Breast epithelium (tissue), 4 donors: ENCODE measurements at regions not wholly inside any gene's neighbourhood (a gene's known extent, or its start where the extent isn't known, plus 50 kb on each side); places are given as distances from the start of the nearest gene placed in this dataset.
A peak's percentile ranks its signal among the peaks of the same experiment; 100 is the strongest.

Experiments
- DNase-seq, 2 donors: peaks; one replicate each; pipeline ENCODE4 v3.0.0-alpha.2; 2019; ENCODE audit warnings: low spot score in 2 of 2
- H3K27ac ChIP-seq, 2 donors: fragments of 200-600 bp; sonication (generic) in 1 of 2; one replicate each; pipeline ENCODE4 v1.5.1; 2016 to 2019; ENCODE audit warnings: mild to moderate bottlenecking in 1 of 2
- H3K27me3 ChIP-seq, 2 donors: fragments of 200-600 bp; sonication (generic) in 1 of 2; one replicate each; pipeline versions ENCODE4 v1.5.1 to v1.6.0; 2017 to 2019; ENCODE audit warnings: control low read depth in 1 of 2, mild to moderate bottlenecking in 1 of 2
- H3K36me3 ChIP-seq: fragments of 200-600 bp; one replicate; pipeline ENCODE4 v1.5.1; 2019
- H3K4me1 ChIP-seq, 2 donors: fragments of 200-600 bp; sonication (generic); one replicate each; pipeline ENCODE4 v1.5.1; 2016 to 2019; ENCODE audit warnings: control low read depth in 1 of 2
- H3K4me3 ChIP-seq, 3 donors: fragments of 200-600 bp; sonication (generic); 1 replicate in 2 of 3; 2 replicates in 1 of 3; pipeline ENCODE4 v1.5.1; 2016 to 2019; ENCODE audit warnings: mild to moderate bottlenecking in 3 of 3, moderate library complexity in 2 of 3
- H3K9me3 ChIP-seq, 2 donors: fragments of 200-600 bp; sonication (generic) in 1 of 2; one replicate each; pipeline ENCODE4 v1.5.1; 2016 to 2019; ENCODE audit warnings: control low read depth in 1 of 2
- CTCF ChIP-seq, 3 donors: fragments of 450-650 bp; IDR thresholded peaks; one replicate each; pipeline ENCODE4 v1.5.1; 2016 to 2017; ENCODE audit warnings: antibody characterized with exemption in 3 of 3, mild to moderate bottlenecking in 3 of 3, moderate library complexity in 3 of 3
- POLR2A ChIP-seq: fragments of 450-650 bp; IDR thresholded peaks from one replicate; pipeline ENCODE4 v1.6.1; 2016; ENCODE audit warnings: antibody characterized with exemption, mild to moderate bottlenecking, moderate library complexity
- POLR2AphosphoS5 ChIP-seq, 3 donors: sonication (generic); formaldehyde crosslinking; IDR thresholded peaks; one replicate each; pipeline ENCODE4 v1.6.1; 2017; ENCODE audit warnings: antibody characterized with exemption in 3 of 3
- intact Hi-C: fragments of 100-400 bp; cut with DNase I; formaldehyde crosslinking; loops from one replicate; pipeline ENCODE4 v1.15.1; 2023; ENCODE audit warnings: low total_unique reads

- Histone ChIP-seq H3K27me3 (no peaks in the 10 kb centered on the region), H3K4me3 (no peak overlapping the region), H3K36me3 (no peaks in the 10 kb centered on the region), H3K9me3 (no peaks in the 10 kb centered on the region), H3K27ac (peak overlapping the region; percentile 43 to 69), H3K4me1 (no peaks in the 10 kb centered on the region)
- intact Hi-C loops = no loop called here
- peak in 1 of 2 donors; percentile 61 for DNase-seq
- TF ChIP-seq POLR2A (no peak), CTCF (IDR thresholded peaks at IDR 0.05) (no peak), POLR2AphosphoS5 (IDR thresholded peaks at IDR 0.05) (no peak)
Observed at GRCh38 chr15:38714309-38715072, 149.9 kb upstream of the RASGRP1 start.

GRCh38 chr15:38720893-38721567 lies 156.4 kb upstream of the RASGRP1 start:
- H3K27ac ChIP-seq = no peak overlapping the region
- H3K4me3 ChIP-seq = no peak overlapping the region
- H3K4me1 ChIP-seq = no peaks in the 10 kb centered on the region
- DNase-seq = no peak
- no peaks in the 10 kb centered on the region for H3K27me3 ChIP-seq
- no peaks in the 10 kb centered on the region for H3K36me3 ChIP-seq
- TF ChIP-seq POLR2AphosphoS5 (IDR thresholded peaks at IDR 0.05) (no peak), CTCF (IDR thresholded peaks at IDR 0.05) (no peak), POLR2A (no peak)
- intact Hi-C loops = no loop called here
- no peaks in the 10 kb centered on the region for H3K9me3 ChIP-seq

DNA sequence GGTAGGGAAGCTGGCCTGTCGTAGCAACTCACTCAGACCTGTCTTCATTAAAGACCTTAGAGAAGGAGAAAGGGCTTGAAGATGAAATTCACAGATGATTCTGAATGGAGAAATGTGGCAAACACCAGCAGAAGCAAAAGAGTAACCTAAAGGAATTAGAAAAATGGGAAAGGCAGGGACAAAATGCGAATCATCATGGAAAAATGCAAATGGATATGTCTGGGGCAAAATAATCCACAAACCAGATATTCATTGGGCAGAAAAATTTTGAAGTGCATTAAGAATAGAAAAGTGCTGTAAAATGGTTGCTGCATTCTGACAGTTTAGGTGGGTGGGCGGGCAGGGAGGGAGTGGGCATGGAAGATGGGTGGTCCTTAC lies 156.9 kb upstream of the RASGRP1 start:
- DNase-seq = no peak
- TF ChIP-seq POLR2A = no peak
- TF ChIP-seq POLR2AphosphoS5 (IDR thresholded peaks at IDR 0.05) = no peak
- TF ChIP-seq CTCF (IDR thresholded peaks at IDR 0.05) = no peak
- Histone ChIP-seq H3K4me1 (no peaks in the 10 kb centered on the region), H3K27me3 (no peaks in the 10 kb centered on the region), H3K4me3 (no peak overlapping the region), H3K9me3 (no peaks in the 10 kb centered on the region), H3K36me3 (no peaks in the 10 kb centered on the region), H3K27ac (no peak overlapping the region)
- intact Hi-C loops = no loop called here

GRCh38 chr15:38722236-38722635 lies 157.6 kb upstream of the RASGRP1 start:
- no peaks in the 10 kb centered on the region for H3K36me3 ChIP-seq
- intact Hi-C loops = no loop called here
- H3K27me3 ChIP-seq = no peaks in the 10 kb centered on the region
- TF ChIP-seq POLR2A = no peak
- no peak for TF ChIP-seq POLR2AphosphoS5 (IDR thresholded peaks at IDR 0.05)
- no peak for TF ChIP-seq CTCF (IDR thresholded peaks at IDR 0.05)
- no peak overlapping the region for H3K27ac ChIP-seq
- no peaks in the 10 kb centered on the region for H3K9me3 ChIP-seq
- DNase-seq = no peak
- H3K4me3 ChIP-seq = no peak overlapping the region
- H3K4me1 ChIP-seq = no peaks in the 10 kb centered on the region

DNA sequence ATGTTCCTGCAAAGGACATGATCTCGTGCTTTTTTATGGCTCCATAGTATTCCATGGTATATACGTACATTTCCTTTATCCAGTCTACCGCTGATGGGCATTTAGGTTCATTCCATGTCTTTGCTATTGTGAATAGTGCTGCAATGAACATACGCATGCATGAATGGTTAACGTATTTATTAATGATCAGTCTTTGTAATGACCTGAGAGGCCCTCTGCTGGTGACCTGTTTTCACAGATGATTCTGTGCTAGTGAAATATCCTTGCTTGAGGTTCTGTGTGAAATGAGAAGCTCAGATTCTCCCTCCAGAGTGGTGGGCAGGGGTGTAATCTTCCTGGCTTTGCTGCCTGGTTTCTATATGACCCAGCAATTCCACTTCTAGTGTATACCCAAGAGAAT lies 160.2 kb upstream of the RASGRP1 start:
- intact Hi-C loops = no loop called here
- no peaks in the 10 kb centered on the region for H3K4me1 ChIP-seq
- no peaks in the 10 kb centered on the region for H3K36me3 ChIP-seq
- H3K4me3 ChIP-seq = no peak overlapping the region
- H3K9me3 ChIP-seq = no peaks in the 10 kb centered on the region
- DNase-seq = no peak
- TF ChIP-seq POLR2A = no peak
- no peak for TF ChIP-seq CTCF (IDR thresholded peaks at IDR 0.05)
- no peak for TF ChIP-seq POLR2AphosphoS5 (IDR thresholded peaks at IDR 0.05)
- H3K27me3 ChIP-seq = no peaks in the 10 kb centered on the region
- H3K27ac ChIP-seq = no peak overlapping the region
